ENCODE measurements at regions not wholly inside any gene's neighbourhood (a gene's known extent, or its start where the extent isn't known, plus 50 kb on each side); places are given as distances from the start of the nearest gene placed in this dataset.

DNA sequence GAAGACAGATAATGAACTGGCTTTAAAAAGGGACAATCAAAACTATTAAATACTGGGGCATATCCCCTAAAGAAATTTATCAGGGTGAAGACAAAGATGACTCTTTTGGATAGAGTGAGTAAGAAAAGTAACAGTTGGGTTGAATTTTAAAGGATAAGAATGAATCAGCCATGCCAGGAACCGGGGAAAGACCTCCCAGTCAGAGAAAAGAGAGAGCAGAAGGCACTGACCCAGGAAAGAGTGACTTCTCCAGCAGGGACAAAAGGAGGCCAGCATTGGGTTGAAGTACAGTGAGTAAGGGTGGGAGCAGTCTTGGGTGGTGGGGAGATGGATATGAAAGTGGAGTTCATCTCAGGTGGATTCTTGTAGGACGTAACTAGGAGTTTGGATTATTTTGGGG is 516.9 kb upstream of the JAG1 start:
- DNase-seq: no peak

DNA sequence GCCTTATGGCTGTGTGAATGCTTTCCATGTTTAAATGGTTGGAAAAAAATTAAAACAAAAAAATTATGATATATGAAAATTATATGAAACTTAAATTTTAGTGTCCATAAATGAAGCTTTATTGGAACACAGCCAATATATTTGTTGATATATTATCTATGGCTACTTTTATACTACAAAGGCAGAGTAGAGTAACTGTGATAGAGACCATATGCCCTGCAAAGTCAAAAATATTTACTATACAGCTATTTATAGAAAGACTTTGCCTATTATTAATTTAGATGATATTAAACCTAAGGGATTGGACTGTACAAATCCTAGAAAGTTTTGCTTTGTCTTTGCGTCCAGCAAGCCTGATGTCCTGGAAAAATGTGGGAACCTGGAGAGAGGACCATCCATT is 518.3 kb upstream of the JAG1 start:
- DNase-seq: no peak

DNA sequence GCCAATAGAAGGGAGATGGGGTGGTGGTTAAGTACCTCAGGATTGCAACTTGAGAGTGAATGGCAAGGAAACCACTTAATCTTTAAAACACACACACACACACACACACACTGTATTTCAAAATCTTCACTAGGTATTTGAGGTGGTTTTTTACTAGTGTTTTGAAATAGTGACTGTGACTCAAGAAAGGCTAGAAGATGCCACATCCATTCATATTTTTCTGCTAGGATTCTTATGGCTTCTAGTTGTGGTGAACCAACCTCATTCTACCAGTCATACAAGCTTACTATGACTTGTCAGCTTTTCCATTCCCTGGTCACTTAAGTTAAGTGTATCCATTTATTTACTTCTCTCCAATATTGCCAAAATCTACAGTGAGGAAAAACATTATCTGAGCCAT is 519.4 kb upstream of the JAG1 start:
- DNase-seq: no peak

DNA sequence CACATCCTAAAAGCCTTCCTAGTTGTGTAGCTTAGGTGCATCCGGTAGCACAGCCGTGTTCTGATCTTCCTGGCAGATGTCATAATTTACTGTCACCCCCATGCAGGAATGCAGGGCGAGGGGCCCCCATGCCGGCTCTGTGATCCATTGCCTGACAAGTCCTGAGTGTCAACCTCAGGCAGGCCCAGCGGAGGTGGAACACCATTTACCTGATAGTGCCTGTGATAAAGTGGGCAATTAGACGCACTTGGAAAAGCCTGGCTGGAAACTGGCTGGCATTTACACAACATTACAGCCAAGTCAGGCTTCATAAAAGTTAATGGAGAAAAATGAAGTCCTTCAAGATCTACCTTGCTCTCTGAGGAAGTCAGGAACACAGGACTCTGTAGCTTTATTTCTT is 521.4 kb upstream of the JAG1 start:
- DNase-seq: no peak

DNA sequence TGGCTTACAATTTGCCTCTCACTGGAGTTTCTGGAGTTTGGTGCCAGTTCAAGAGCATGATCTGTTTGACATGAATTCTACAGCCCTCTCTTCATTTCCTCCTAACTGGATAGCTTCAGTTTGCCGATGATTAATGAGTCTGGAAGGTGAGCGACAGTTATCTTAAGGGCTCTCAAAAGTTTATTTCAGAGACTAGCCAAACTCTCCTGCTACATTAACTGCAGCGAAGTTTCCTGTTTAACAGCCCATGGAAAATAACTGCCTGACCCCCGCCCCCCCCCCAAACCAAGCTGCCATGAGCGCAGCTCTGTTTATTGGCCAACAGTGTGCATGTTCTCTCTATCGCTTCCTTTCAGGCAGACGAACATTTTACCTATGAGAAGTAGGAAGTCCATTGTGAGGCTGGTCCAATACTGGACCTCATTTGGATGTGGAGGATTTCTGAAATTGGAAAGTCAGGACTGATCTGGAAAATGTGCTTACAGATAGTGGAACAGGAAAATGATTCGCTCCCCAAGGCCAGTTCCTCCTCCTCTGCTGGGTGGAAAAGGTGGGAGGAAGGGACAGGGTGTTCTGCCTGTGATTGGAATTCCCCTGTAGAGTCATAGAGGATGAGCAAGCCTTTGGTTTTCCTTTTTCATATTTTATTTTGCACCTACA is 522.2 kb upstream of the JAG1 start:
- no peak for DNase-seq

DNA sequence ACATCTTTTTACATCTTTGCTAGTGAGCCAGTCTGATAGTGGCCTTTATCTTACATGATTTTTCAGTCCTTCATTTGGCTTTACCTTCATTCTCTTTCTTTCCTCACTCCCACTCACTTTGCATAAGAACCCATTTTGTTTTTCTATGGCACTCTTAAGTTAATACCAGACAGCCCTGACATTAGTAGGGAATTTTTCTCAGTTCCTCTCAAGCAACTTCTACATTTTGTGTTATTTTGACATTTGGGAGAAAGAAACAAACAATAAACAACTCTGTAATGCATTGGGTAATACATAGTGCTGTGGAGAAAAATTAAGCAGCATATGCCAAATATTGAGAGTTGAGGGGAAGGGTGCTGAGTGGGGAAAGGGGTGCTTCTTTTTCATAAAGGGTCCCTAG is 524.1 kb upstream of the JAG1 start:
- no peak for DNase-seq

DNA sequence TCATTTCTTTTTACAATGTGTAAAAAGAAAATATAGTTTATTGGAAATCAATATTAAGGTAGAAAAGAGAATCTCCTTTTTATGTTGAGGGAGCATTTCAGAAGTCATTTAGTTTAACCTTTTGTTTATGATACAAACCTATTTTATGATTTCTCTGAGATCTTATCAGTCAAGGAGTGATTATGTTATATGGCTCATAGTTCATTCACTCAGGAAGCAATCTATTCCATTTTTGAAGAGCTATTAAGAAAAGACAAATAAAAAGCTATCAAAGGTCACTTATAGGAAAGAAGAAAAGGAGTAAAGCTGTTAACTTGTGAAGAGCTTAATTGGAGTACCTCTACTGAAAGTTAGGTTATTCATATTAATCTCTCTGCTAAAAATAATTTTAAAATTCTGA is 526.6 kb upstream of the JAG1 start:
- no peak for DNase-seq

DNA sequence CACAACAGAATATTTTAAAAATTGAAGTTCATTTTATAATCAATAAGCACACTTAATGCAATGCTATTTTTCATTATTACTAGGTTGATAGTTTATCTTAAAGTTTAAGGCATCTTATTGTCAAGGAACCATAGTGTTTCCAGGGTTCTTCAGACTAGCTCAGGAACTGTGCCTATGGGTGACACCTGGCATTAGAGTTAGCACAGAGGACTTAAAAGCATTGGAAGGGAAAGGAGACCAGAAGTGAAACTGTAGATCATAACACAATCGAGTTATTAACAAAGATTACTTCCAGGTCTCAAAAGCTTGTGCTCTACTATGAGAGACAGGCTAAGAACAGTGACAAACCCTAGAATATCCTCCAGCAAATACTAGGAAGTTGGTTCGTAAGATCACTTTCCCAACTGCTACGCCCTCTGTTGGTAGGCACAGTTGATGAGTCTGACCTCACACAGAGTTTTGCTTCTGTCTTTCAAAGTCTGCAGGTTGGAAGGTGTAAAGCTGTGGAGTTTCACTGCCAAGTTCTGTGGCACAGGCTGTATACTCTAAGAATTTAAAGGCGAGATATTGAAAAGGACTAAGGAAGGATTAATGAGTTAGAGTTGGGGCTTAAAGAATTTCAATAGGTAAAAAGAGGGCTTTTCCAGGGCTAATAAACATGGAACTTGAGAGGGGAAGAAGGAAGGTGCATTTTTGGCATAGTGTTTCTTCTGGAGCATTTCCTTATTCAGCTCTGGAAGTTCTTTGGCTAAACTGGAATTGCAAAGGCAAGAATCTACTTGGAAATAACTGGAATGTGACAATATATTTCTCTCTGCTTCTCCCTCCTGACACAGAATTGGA is 531.3 kb upstream of the JAG1 start:
- no peak for DNase-seq

DNA sequence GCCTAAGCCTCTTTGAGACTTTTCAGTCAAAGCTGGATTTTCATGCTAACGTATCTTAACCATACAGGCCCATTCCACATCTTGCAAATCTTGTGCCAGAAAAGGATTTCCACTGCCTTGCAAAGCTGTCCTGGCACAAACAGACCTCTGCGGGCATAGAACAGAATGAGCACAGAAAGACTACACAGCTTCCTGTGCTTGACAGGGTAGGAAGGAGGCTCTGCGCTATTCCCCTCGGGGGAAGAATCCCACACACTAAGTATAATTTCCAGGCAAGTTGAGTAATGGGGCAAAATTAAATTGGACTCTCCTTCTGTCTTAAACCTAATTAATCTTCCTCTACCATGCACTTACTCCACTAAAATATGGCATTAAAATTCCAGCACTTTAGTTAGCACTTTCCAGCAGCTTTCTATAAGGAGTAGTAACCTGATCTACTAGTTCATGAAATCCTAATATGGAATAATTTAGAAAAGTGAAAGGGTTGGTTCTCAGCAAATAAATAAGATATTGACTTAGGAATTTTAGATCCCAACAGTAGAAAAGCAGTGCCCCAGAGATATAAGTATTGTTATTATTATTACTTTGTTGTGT is 532.1 kb upstream of the JAG1 start:
- no peak for DNase-seq

DNA sequence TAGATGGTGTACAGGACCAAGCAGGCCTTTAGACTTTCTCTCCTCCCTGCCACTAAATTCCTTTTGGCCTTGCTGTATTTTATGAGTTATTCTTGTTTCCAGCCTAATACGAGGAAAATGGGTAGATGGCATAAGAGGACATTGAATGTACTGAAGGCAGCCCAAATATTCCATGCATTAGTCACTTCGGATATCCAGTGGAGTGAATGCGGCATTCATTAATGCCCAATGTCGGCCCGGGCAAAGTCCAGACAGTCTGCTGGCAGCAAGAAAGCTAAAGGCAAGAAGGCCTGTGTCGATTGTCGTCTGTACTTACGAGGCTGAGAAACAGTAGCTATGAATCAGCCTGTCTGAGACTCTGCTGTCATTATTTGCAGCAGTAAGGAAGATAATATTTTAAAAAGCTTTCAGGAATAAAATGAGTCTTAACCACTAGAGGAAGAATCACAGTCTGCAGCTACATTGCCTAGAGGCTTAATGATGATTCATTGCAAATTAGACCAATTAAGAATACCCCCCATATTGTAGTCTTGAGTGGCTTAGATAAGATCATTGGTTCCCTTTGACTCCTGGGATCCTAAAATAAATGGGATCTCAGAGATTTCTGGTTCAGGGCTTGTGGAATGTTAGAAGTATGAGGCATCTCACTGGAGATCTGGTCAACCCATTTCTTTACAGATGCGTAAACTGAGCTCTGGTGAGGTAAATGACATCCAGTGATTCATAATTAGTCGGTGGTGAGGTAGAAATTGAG is 534.1 kb upstream of the JAG1 start:
- DNase-seq: no peak

DNA sequence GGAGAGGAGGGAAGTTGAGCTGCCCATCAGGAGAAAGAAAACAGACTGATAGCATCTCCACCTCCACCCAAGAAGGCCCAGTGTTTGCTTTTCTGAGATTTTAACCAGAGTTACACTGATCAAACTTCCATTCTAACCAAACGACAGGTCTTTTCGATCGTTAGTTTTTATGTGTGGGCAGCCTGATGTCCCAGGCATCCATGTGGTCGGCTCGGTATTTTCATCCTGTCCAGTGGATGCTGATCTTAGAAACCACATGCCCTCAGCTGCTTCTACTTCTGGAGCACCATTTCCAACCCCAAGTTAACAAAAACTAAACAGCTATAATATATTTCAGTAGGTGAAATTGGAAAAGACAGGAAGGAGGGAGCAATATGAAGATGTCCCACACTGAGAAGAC is 536.8 kb upstream of the JAG1 start:
- DNase-seq: no peak

DNA sequence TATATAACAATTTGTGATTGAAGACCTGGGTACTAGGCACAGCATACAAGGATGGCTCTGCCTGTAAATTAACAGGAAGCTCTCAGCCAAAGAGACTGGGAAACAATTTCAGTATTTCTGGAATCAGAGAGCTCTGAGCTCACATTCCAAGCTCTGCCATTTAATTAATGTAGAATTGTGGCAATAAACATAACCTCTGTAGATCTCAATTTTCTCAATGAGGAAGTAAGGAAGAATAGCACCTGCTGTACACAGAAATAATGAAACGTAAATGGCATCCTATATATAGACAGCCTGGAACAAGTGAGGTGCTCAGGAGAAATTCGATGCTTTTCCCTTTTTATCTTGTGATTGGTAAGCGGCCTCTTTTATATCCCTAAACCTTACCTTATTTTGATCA is 538.5 kb upstream of the JAG1 start:
- no peak for DNase-seq

DNA sequence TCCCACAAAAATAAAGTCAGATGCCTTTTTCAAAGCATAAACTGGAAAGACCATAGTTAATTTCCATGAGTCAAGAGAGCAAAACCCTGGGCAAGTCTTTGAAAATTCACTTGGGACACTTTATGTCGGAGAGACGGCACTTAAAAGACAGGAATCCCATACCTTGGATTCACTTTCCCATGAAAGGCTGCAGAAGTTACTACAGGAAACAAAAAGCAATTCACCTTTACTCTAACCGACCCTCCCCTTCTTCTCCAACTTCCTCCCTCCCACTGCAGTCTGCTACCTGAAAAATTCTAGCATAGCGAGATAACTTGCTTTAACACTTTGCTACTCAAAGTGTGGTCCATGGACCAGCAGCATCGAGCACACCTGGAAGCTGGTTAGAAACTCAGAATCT is 539.1 kb upstream of the JAG1 start:
- no peak for DNase-seq

DNA sequence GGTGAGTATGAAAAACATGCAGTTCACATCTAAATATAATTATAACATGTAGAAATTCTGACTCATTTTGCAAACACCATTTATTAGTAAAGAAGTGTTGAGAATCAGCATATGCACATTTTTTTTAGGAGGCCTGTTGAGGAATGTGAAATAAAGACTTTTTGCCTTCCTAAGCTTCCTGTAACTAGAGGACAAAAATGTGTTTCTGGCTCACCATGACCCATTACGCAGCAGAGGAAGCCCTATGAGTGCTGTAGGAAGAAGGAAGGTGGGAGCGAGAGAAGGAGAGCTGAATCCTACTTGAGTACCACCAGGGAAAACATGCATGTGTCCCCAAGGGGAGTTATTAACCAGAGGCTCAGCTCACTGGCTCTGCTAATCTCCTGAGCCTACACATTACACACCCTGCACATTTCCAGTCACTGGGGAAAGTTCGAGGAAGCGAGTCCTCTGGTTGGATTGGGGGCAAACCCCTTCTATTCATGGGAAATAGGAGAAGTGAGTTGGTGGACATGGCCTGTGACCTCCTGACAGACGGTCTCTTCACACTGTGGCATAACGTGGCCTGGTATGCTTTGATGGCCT is 540.5 kb upstream of the JAG1 start:
- no peak for DNase-seq

DNA sequence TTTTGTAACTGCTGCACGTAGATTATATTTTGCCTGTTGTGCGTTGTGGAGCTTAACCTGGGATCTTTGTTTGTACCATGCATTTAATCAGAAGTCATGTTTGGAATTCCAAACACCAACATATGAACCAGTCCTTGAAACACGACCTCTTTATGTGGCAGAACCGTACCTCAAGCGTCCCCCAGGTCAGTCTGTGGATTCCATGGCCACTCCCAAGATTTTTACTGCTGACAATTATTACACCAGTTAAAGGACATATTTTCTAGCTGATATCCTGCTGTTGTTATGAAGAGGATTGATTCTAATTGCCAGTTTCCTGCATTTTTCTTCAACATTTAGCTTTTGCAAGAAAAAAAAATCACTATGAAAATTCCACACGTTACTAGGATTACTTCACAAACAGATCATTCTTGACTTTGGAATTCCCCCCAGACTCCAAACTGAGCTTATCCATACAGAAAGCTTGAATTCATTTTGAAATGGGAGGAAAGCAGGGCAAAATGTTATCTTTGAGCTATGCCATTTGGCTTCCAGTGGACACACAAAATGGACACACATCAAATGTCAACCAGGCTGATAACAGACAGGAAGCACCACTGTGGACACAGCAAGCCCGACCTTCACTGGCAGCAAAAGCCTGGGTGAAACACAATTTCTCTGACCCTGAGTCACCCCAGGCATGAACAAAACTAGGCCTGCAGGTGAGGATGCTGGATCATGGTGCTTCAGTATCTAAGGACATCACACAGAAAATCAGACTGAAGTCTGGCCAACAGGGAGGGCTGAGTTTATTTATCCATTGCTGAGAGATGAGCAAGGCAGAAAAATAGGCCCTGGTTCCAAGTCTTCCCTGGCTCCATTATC is 542.9 kb upstream of the JAG1 start:
- DNase-seq: no peak

DNA sequence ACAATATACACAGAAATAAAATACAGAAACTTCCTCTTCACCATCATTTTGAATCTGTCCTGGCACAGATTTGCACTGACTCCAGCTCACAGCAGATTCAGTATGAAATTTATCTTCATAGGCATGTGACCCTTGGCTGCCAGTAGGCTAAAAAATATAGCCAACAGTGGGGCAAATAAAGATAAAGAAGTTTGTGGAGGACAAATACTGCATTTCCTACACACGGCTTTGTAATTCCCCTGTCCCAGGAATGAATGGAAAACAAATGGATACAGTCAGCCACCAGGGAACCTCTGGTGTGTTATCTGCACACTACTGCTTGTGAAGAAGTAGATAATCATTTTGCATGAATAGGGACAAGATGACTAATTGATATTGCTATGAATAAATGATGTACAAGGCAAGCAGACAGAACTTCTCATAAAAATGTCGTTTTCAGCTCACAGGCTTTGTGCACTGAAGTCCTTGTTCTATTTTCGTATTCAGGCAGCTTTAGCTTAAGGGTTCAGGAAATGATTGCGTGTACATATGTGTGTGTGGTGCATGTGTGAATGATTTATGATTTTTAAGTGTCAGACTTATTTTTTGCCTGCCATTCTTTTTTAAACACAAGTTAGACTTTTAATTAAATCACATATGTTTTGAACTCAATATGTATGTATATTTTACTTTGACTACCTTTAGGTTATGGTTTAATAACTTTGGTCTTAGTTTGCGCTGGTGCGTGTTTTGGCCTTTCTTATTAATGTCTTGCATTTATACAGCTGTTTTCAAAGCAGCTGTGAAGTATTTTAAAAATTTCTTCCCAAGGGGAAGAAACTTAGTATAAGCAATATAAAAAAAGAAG is 543.8 kb upstream of the JAG1 start:
- no peak for DNase-seq

DNA sequence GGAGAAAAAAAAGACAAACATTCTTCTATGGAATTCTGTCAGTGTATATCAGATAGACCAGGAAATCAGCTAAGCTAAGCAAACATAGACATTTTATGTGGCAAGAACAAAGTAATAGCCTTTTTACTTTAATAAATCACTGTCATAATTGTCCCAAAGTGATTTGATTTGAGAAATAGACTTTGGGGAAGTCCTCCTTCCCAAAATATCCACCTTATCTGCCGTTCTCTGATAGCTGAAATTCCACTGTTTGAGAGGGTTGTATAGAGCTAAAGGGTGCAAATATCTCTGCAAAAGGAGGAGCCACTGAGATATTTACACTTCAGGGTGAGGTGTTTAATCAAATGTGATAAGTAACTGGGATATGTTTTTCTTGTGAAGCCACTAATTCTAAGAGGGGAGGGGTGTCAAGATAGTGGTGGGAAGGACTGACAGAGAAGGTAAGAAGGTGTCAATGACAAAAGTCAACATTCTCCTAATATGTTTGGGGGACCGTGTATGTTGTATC is 544.4 kb upstream of the JAG1 start:
- no peak for DNase-seq

DNA sequence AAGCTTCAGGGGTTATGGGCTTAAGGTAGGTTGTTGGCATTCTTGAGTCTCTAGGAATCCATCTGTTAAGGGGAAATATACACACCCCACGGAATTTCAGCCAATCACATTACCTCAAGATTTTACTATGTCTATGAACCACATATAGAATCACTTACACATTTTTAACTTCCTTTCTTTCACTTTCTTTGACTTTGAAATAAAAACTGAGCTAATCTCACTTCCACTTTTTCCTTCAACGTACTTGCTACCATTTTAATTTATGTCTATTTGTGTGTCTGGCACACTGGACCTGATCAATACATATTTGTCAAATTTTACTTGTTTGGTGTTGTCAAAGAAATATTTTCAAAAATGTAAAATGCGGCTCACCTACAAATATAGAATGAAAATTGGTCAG is 545.4 kb upstream of the JAG1 start:
- no peak for DNase-seq

DNA sequence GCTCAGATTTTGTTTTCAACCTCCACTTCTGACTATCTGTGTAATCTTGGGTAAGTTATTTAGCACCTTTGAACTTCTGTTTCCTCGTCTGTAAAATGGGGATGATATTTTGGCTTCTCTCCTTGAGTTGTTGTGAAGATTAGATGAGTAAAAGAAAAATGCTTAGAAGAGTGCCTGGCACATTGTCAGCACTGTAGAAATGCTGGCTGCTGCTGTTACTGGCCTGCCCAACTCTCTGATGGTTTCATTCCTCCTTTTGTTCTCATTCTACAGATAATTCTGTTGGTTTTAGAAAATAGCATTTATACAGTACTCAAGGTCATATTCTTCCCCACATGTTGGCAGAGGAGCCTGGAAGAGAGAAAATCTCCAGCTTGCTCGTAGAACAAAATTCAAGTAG is 547.2 kb upstream of the JAG1 start:
- no peak for DNase-seq

DNA sequence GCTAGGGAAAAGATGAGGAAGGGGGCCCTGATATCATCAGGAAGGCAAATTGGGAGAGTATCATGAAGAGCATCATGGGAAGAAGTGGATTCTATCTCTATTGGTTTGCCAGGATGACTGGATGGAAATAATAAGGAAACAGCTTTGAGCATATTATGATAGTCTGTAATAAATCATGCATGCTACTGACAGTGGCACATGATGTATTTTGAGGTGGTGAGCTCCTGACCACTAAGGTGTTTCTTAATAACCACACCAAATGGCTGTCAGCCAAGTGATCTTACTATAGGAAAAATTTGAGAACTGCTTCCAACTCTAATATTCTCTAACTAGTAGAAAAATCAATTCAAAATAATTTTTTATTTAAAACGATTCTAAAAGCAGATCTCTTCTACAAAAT is 548.4 kb upstream of the JAG1 start:
- DNase-seq: no peak

DNA sequence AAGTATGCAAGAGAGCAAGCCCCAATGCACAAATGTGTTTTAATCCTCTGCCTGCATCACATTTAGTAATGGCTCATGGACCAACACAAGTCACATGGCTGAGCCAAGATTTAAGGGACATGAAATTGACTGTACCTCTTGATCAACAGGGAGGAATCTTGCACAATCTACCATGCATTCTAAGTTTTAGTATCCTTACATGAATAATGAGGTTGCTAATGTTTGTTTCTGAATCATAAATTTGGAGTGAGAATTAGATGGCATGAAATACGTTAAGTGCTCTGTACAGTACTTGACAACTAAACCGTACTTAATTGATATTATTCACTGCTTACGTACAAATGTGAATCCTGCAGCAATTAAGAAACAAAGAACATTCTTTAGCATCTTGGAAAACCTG is 553.8 kb upstream of the JAG1 start:
- DNase-seq: no peak
